ENCODE measurements at regions not wholly inside any gene's neighbourhood (a gene's known extent, or its start where the extent isn't known, plus 50 kb on each side); places are given as distances from the start of the nearest gene placed in this dataset.

GRCh38 chr7:97337849-97338248, 220.4 kb downstream of the SDHAF3 start:
- TF ChIP-seq BHLHE40 (IDR thresholded peaks at IDR 0.05; ENCODE audit: borderline replicate concordance) (no peak), FOXA1 (IDR thresholded peaks at IDR 0.05) (no peak), SP1 (IDR thresholded peaks at IDR 0.05) (no peak), FOXM1 (IDR thresholded peaks at IDR 0.05; ENCODE audit: borderline replicate concordance) (no peak), ARNT (IDR thresholded peaks at IDR 0.05) (no peak)

Measured in HEK293T (cell line).